IPS-18a (cell line): ENCODE measurements at regions not wholly inside any gene's neighbourhood (a gene's known extent, or its start where the extent isn't known, plus 50 kb on each side); places are given as distances from the start of the nearest gene placed in this dataset.

Source experiments
- H3K27ac ChIP-seq: one replicate; pipeline ENCODE4 v1.5.1; 2013; ENCODE audit warnings: low read length
- H3K27me3 ChIP-seq: one replicate; pipeline ENCODE4 v1.6.1; 2013; ENCODE audit warnings: mild to moderate bottlenecking, low read length; ENCODE audit not compliant: control insufficient read depth, insufficient read depth
- H3K36me3 ChIP-seq: one replicate; pipeline ENCODE4 v1.6.1; 2013; ENCODE audit warnings: low read depth, low read length; ENCODE audit not compliant: control insufficient read depth
- H3K4me1 ChIP-seq: one replicate; pipeline ENCODE4 v1.6.1; 2013; ENCODE audit warnings: low read depth, low read length; ENCODE audit not compliant: control insufficient read depth
- H3K4me3 ChIP-seq: one replicate; pipeline ENCODE4 v1.5.1; 2013; ENCODE audit warnings: low read length
- H3K9ac ChIP-seq: one replicate; pipeline ENCODE4 v1.6.1; 2013; ENCODE audit warnings: mild to moderate bottlenecking, low read length, moderate library complexity
- H3K9me3 ChIP-seq: one replicate; pipeline ENCODE4 v1.6.1; 2013; ENCODE audit warnings: low read depth, low read length; ENCODE audit not compliant: control insufficient read depth

GRCh38 chr5:67974471-67974870 lies 241.1 kb upstream of the PIK3R1 start:
- no peak overlapping the region for H3K4me3 ChIP-seq

GRCh38 chr5:67974054-67974453 lies 241.5 kb upstream of the PIK3R1 start:
- H3K36me3 ChIP-seq: no peaks in the 10 kb centered on the region
- no peak overlapping the region for H3K27ac ChIP-seq
- no peak overlapping the region for H3K4me3 ChIP-seq
- H3K4me1 ChIP-seq: no peaks in the 10 kb centered on the region
- no peaks in the 10 kb centered on the region for H3K9me3 ChIP-seq
- H3K9ac ChIP-seq: no peak overlapping the region
- no peaks in the 10 kb centered on the region for H3K27me3 ChIP-seq

More at GRCh38 chr5:67974471-67974870, 241.1 kb upstream of the PIK3R1 start:
- no peaks in the 10 kb centered on the region for H3K9me3 ChIP-seq
- no peak overlapping the region for H3K27ac ChIP-seq
- H3K36me3 ChIP-seq: no peaks in the 10 kb centered on the region
- H3K27me3 ChIP-seq: no peaks in the 10 kb centered on the region
- H3K9ac ChIP-seq: no peak overlapping the region
- H3K4me1 ChIP-seq: no peaks in the 10 kb centered on the region

GRCh38 chr5:67971971-67972821 lies 243.4 kb upstream of the PIK3R1 start:
- no peak overlapping the region for H3K4me3 ChIP-seq
- no peak overlapping the region for H3K27ac ChIP-seq
- H3K9ac ChIP-seq: no peak overlapping the region
- no peaks in the 10 kb centered on the region for H3K4me1 ChIP-seq
- H3K36me3 ChIP-seq: no peaks in the 10 kb centered on the region
- H3K9me3 ChIP-seq: no peaks in the 10 kb centered on the region
- H3K27me3 ChIP-seq: no peaks in the 10 kb centered on the region

GRCh38 chr5:67971223-67971830 lies 244.2 kb upstream of the PIK3R1 start:
- no peaks in the 10 kb centered on the region for H3K27me3 ChIP-seq
- H3K36me3 ChIP-seq: no peaks in the 10 kb centered on the region
- H3K27ac ChIP-seq: no peak overlapping the region
- H3K9ac ChIP-seq: no peak overlapping the region
- no peak overlapping the region for H3K4me3 ChIP-seq
- H3K4me1 ChIP-seq: no peaks in the 10 kb centered on the region
- H3K9me3 ChIP-seq: no peaks in the 10 kb centered on the region

GRCh38 chr5:67969631-67970030 lies 245.9 kb upstream of the PIK3R1 start:
- Histone ChIP-seq H3K9me3 (no peaks in the 10 kb centered on the region), H3K27me3 (no peaks in the 10 kb centered on the region), H3K4me1 (no peaks in the 10 kb centered on the region), H3K9ac (no peak overlapping the region), H3K4me3 (no peak overlapping the region), H3K36me3 (no peaks in the 10 kb centered on the region), H3K27ac (no peak overlapping the region)

- H3K27me3 ChIP-seq: no peaks in the 10 kb centered on the region
- H3K9me3 ChIP-seq: no peaks in the 10 kb centered on the region
Measured at GRCh38 chr5:67969176-67969575, 246.4 kb upstream of the PIK3R1 start.

GRCh38 chr5:67966712-67967111 lies 248.8 kb upstream of the PIK3R1 start:
- Histone ChIP-seq H3K9me3 (no peaks in the 10 kb centered on the region), H3K27me3 (no peaks in the 10 kb centered on the region), H3K4me3 (no peak overlapping the region)

More at GRCh38 chr5:67969176-67969575, 246.4 kb upstream of the PIK3R1 start:
- no peak overlapping the region for H3K4me3 ChIP-seq
- H3K27ac ChIP-seq: no peak overlapping the region
- H3K36me3 ChIP-seq: no peaks in the 10 kb centered on the region
- H3K9ac ChIP-seq: no peak overlapping the region
- no peaks in the 10 kb centered on the region for H3K4me1 ChIP-seq

GRCh38 chr5:67964619-67965018 lies 250.9 kb upstream of the PIK3R1 start:
- Histone ChIP-seq H3K36me3 (no peaks in the 10 kb centered on the region), H3K4me1 (peaks cover 11% of the 10 kb centered on the region), H3K4me3 (no peak overlapping the region), H3K27me3 (no peaks in the 10 kb centered on the region), H3K9me3 (no peaks in the 10 kb centered on the region), H3K27ac (no peak overlapping the region), H3K9ac (no peak overlapping the region)

More at GRCh38 chr5:67966712-67967111, 248.8 kb upstream of the PIK3R1 start:
- H3K27ac ChIP-seq: no peak overlapping the region
- peaks cover 7% of the 10 kb centered on the region for H3K4me1 ChIP-seq
- H3K36me3 ChIP-seq: no peaks in the 10 kb centered on the region
- H3K9ac ChIP-seq: no peak overlapping the region

- Histone ChIP-seq H3K9me3 (no peaks in the 10 kb centered on the region), H3K36me3 (no peaks in the 10 kb centered on the region), H3K4me1 (peaks cover 11% of the 10 kb centered on the region), H3K9ac (no peak overlapping the region), H3K27me3 (no peaks in the 10 kb centered on the region), H3K4me3 (no peak overlapping the region), H3K27ac (no peak overlapping the region)
Measured at GRCh38 chr5:67963789-67964519, 251.6 kb upstream of the PIK3R1 start.

- Histone ChIP-seq H3K4me3 (no peak overlapping the region), H3K36me3 (no peaks in the 10 kb centered on the region), H3K27me3 (no peaks in the 10 kb centered on the region), H3K4me1 (peaks cover 16% of the 10 kb centered on the region), H3K9me3 (no peaks in the 10 kb centered on the region), H3K9ac (no peak overlapping the region), H3K27ac (no peak overlapping the region)
Measured at GRCh38 chr5:67960939-67961338, 254.6 kb upstream of the PIK3R1 start.

GRCh38 chr5:67957374-67957773 lies 258.2 kb upstream of the PIK3R1 start:
- Histone ChIP-seq H3K4me3 (no peak overlapping the region), H3K9ac (no peak overlapping the region), H3K27ac (no peak overlapping the region), H3K9me3 (no peaks in the 10 kb centered on the region), H3K4me1 (peaks cover 8% of the 10 kb centered on the region), H3K36me3 (no peaks in the 10 kb centered on the region), H3K27me3 (no peaks in the 10 kb centered on the region)
